WTC11 (cell line): ENCODE measurements at regions not wholly inside any gene's neighbourhood (a gene's known extent, or its start where the extent isn't known, plus 50 kb on each side); places are given as distances from the start of the nearest gene placed in this dataset.

Experiments used
- ATAC-seq: fragments of 200-7000 bp; cut with Tn5 transposase; 2 replicates; pipeline ENCODE4 v1.10.0; 2021; ENCODE audit warnings: mild to moderate bottlenecking, moderate library complexity
- CTCF ChIA-PET: fragments of 300-600 bp; sonication (Branson Sonifier 250); formaldehyde crosslinking; loops from one replicate; lab custom pipeline; 2021; ENCODE audit warnings: antibody characterized with exemption; lab: Charles Lee
- POLR2A ChIA-PET: fragments of 350-600 bp; sonication (Branson Sonifier 250); formaldehyde crosslinking; loops from one replicate; lab custom pipeline; 2021; ENCODE audit warnings: antibody characterized with exemption; lab: Charles Lee
- DNase-seq: peaks from one replicate; pipeline ENCODE4 v3.0.0; 2021; ENCODE audit warnings: low spot score
- H3K27ac Mint-ChIP-seq: 2 replicates; pipeline ENCODE4 v1.8.0; 2021; ENCODE audit warnings: mixed read lengths
- H3K27me3 Mint-ChIP-seq: 2 replicates; pipeline ENCODE4 v1.8.0; 2021; ENCODE audit warnings: low read depth, mild to moderate bottlenecking, moderate library complexity, mixed read lengths
- H3K36me3 Mint-ChIP-seq: 2 replicates; pipeline ENCODE4 v1.8.0; 2021; ENCODE audit warnings: mixed read lengths
- H3K4me1 Mint-ChIP-seq: 2 replicates; pipeline ENCODE4 v1.8.0; 2022; ENCODE audit warnings: mixed read lengths
- H3K4me3 Mint-ChIP-seq: 2 replicates; pipeline ENCODE4 v1.8.0; 2021; ENCODE audit warnings: mild to moderate bottlenecking, moderate library complexity, mixed read lengths
- H3K9me3 Mint-ChIP-seq: 2 replicates; pipeline ENCODE4 v1.8.0; 2021; ENCODE audit warnings: mixed read lengths
- ATF1 ChIP-seq: sonication (generic); formaldehyde crosslinking; IDR thresholded peaks from 2 replicates; pipeline ENCODE4 v1.8.1; 2023; ENCODE audit warnings: mild to moderate bottlenecking, moderate library complexity, missing genetic modification reagents
- CREB1 ChIP-seq: sonication (generic); formaldehyde crosslinking; IDR thresholded peaks from 2 replicates; pipeline ENCODE4 v1.8.0; 2023; ENCODE audit warnings: mild to moderate bottlenecking, missing genetic modification reagents
- CREM ChIP-seq: sonication (generic); formaldehyde crosslinking; IDR thresholded peaks from 2 replicates; pipeline ENCODE4 v1.8.1; 2022; ENCODE audit warnings: mild to moderate bottlenecking, missing genetic modification reagents, moderate library complexity
- KAT7 ChIP-seq: sonication (generic); formaldehyde crosslinking; IDR thresholded peaks from 2 replicates; pipeline ENCODE4 v1.8.1; 2023; ENCODE audit warnings: missing genetic modification reagents, mild to moderate bottlenecking, borderline replicate concordance
- NFYB ChIP-seq: sonication (generic); formaldehyde crosslinking; conservative IDR thresholded peaks from 2 replicates; pipeline ENCODE4 v1.8.0; 2022; ENCODE audit warnings: low read depth, missing genetic modification reagents
- NR1H2 ChIP-seq: sonication (generic); formaldehyde crosslinking; IDR thresholded peaks from 2 replicates; pipeline ENCODE4 v1.9.0; 2021; ENCODE audit warnings: mild to moderate bottlenecking, moderate library complexity, missing genetic modification reagents
- NR3C1 ChIP-seq: sonication (generic); formaldehyde crosslinking; conservative IDR thresholded peaks from 2 replicates; pipeline ENCODE4 v1.8.1; 2023; ENCODE audit warnings: low read depth, mild to moderate bottlenecking, missing genetic modification reagents
- RORB ChIP-seq: fragments of 250-450 bp; sonication (Bioruptor Pico); IDR thresholded peaks from 2 replicates; pipeline ENCODE4 v1.9.0; 2021; ENCODE audit warnings: mild to moderate bottlenecking
- ZNF121 ChIP-seq: sonication (generic); formaldehyde crosslinking; IDR thresholded peaks from 2 replicates; pipeline ENCODE4 v1.8.0; 2023; ENCODE audit warnings: missing genetic modification reagents
- ZNF219 ChIP-seq: sonication (generic); formaldehyde crosslinking; IDR thresholded peaks from 2 replicates; pipeline ENCODE4 v1.8.0; 2023; ENCODE audit warnings: missing genetic modification reagents, mild to moderate bottlenecking, borderline replicate concordance
- ZNF396 ChIP-seq: fragments of 250-450 bp; sonication (Bioruptor Pico); IDR thresholded peaks from 2 replicates; pipeline ENCODE4 v1.8.0; 2021; ENCODE audit warnings: mild to moderate bottlenecking, moderate library complexity, borderline replicate concordance
- ZNF416 ChIP-seq: fragments of 250-450 bp; sonication (Bioruptor Pico); IDR thresholded peaks from 2 replicates; pipeline ENCODE4 v1.9.0; 2021; ENCODE audit warnings: mild to moderate bottlenecking, inconsistent platforms
- ZNF423 ChIP-seq: fragments of 250-450 bp; sonication (Bioruptor Pico); IDR thresholded peaks from 2 replicates; pipeline ENCODE4 v2.1.2; 2022; ENCODE audit warnings: mild to moderate bottlenecking, moderate library complexity
- TF ChIP-seq, protein P1 (sequence below): sonication (generic); formaldehyde crosslinking; conservative IDR thresholded peaks from 2 replicates; pipeline ENCODE4 v1.8.1; 2022; ENCODE audit warnings: mild to moderate bottlenecking, missing genetic modification reagents
- TF ChIP-seq, protein P2 (sequence below): fragments of 250-450 bp; sonication (Bioruptor Pico); IDR thresholded peaks from 2 replicates; pipeline ENCODE4 v1.9.0; 2021; ENCODE audit warnings: mild to moderate bottlenecking
- TF ChIP-seq, protein P3 (sequence below): sonication (generic); formaldehyde crosslinking; IDR thresholded peaks from 2 replicates; pipeline ENCODE4 v1.8.0; 2023; ENCODE audit warnings: missing genetic modification reagents
- TF ChIP-seq, protein P4 (sequence below): sonication (generic); formaldehyde crosslinking; IDR thresholded peaks from 2 replicates; pipeline ENCODE4 v1.8.1; 2022; ENCODE audit warnings: low read depth, mild to moderate bottlenecking, moderate library complexity, missing genetic modification reagents, borderline replicate concordance
- TF ChIP-seq, protein P5 (sequence below): sonication (generic); formaldehyde crosslinking; IDR thresholded peaks from 2 replicates; pipeline ENCODE4 v1.8.0; 2022; ENCODE audit warnings: missing genetic modification reagents
- TF ChIP-seq, protein P6 (sequence below): sonication (generic); formaldehyde crosslinking; IDR thresholded peaks from 2 replicates; pipeline ENCODE4 v1.8.0; 2023; ENCODE audit warnings: missing genetic modification reagents, mild to moderate bottlenecking, borderline replicate concordance
- TF ChIP-seq, protein P7 (sequence below): sonication (generic); formaldehyde crosslinking; IDR thresholded peaks from 2 replicates; pipeline ENCODE4 v1.8.1; 2022; ENCODE audit warnings: mild to moderate bottlenecking, missing genetic modification reagents, moderate library complexity, borderline replicate concordance
- TF ChIP-seq, protein P8 (sequence below): sonication (generic); formaldehyde crosslinking; IDR thresholded peaks from 2 replicates; pipeline ENCODE4 v1.8.1; 2022; ENCODE audit warnings: missing genetic modification reagents, borderline replicate concordance

DNA sequence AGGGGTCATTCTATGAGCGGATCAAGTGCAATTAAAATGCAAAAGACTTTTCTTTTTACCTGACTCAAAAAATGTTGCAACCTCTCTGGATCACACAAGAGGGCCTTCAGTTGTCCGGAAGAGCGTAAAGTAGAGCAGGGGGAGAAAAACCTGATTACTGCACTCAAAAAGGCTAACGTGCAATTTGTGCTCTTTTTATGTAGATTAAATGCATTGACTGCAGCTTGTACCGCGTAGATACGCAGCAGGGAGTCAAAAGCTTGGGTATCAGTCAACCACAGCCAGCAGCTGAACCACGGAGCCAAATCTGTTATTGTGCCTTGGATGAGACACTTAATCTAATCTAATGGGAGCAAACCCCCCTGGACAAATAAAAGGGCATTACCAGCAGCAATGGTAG lies 107.3 kb upstream of the RAI2 start:
- no peaks in the 10 kb centered on the region for H3K27me3 Mint-ChIP-seq
- peaks cover 22% of the 10 kb centered on the region for H3K4me1 Mint-ChIP-seq
- TF ChIP-seq, protein P1, sequence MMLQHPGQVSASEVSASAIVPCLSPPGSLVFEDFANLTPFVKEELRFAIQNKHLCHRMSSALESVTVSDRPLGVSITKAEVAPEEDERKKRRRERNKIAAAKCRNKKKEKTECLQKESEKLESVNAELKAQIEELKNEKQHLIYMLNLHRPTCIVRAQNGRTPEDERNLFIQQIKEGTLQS (CRISPR knock-in tag), result no peak
- TF ChIP-seq, protein P2, sequence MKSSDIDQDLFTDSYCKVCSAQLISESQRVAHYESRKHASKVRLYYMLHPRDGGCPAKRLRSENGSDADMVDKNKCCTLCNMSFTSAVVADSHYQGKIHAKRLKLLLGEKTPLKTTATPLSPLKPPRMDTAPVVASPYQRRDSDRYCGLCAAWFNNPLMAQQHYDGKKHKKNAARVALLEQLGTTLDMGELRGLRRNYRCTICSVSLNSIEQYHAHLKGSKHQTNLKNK, result no peak
- TF ChIP-seq KAT7 (CRISPR knock-in tag) (no peak), ZNF219 (CRISPR knock-in tag) (no peak), ZNF396 (CRISPR knock-in tag) (no peak), CREB1 (CRISPR knock-in tag) (no peak)
- TF ChIP-seq, protein P3, sequence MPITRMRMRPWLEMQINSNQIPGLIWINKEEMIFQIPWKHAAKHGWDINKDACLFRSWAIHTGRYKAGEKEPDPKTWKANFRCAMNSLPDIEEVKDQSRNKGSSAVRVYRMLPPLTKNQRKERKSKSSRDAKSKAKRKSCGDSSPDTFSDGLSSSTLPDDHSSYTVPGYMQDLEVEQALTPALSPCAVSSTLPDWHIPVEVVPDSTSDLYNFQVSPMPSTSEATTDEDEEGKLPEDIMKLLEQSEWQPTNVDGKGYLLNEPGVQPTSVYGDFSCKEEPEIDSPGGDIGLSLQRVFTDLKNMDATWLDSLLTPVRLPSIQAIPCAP (CRISPR knock-in tag), result no peak
- TF ChIP-seq, protein P4, sequence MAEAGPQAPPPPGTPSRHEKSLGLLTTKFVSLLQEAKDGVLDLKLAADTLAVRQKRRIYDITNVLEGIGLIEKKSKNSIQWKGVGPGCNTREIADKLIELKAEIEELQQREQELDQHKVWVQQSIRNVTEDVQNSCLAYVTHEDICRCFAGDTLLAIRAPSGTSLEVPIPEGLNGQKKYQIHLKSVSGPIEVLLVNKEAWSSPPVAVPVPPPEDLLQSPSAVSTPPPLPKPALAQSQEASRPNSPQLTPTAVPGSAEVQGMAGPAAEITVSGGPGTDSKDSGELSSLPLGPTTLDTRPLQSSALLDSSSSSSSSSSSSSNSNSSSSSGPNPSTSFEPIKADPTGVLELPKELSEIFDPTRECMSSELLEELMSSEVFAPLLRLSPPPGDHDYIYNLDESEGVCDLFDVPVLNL (CRISPR knock-in tag), result no peak
- TF ChIP-seq, protein P5, sequence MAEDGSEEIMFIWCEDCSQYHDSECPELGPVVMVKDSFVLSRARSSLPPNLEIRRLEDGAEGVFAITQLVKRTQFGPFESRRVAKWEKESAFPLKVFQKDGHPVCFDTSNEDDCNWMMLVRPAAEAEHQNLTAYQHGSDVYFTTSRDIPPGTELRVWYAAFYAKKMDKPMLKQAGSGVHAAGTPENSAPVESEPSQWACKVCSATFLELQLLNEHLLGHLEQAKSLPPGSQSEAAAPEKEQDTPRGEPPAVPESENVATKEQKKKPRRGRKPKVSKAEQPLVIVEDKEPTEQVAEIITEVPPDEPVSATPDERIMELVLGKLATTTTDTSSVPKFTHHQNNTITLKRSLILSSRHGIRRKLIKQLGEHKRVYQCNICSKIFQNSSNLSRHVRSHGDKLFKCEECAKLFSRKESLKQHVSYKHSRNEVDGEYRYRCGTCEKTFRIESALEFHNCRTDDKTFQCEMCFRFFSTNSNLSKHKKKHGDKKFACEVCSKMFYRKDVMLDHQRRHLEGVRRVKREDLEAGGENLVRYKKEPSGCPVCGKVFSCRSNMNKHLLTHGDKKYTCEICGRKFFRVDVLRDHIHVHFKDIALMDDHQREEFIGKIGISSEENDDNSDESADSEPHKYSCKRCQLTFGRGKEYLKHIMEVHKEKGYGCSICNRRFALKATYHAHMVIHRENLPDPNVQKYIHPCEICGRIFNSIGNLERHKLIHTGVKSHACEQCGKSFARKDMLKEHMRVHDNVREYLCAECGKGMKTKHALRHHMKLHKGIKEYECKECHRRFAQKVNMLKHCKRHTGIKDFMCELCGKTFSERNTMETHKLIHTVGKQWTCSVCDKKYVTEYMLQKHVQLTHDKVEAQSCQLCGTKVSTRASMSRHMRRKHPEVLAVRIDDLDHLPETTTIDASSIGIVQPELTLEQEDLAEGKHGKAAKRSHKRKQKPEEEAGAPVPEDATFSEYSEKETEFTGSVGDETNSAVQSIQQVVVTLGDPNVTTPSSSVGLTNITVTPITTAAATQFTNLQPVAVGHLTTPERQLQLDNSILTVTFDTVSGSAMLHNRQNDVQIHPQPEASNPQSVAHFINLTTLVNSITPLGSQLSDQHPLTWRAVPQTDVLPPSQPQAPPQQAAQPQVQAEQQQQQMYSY (CRISPR knock-in tag), result no peak
- TF ChIP-seq, all 79 proteins: peak for 0
- CTCF ChIA-PET, result interaction anchor here (0.7 to 0.9 kb wide), 3 partner anchors 13 to 180 kb away, joined by 3 read pairs; no protein-coding TSS in a partner anchor
- peak; percentile 34; the same call in 1 of the 2 replicates for ATAC-seq
- no peaks in the 10 kb centered on the region for H3K36me3 Mint-ChIP-seq
- H3K4me3 Mint-ChIP-seq, result peak overlapping the region; percentile 44
- no peak for DNase-seq
- no peak overlapping the region for H3K27ac Mint-ChIP-seq
- POLR2A ChIA-PET, result no interaction called here
- H3K9me3 Mint-ChIP-seq, result no peaks in the 10 kb centered on the region

DNA sequence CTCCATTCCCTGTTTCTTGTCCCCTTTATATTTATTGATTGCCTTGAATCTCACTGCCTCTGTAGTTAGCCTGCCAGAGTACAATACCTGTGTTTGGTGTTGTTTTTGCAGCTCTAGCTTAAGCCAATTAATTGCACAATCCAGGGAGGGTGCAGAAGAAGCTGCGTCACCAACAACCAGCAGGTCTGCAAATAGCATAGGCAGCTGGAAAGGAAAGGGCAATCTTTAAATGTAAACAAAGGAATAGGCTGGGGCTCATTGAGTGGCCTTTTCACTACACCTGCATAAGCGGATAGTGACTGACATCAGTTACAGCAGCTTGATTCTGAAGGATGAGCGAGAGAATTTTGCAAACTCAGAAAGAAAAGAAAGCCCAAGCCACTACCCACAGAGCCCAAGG lies 106.8 kb upstream of the RAI2 start:
- no peaks in the 10 kb centered on the region for H3K36me3 Mint-ChIP-seq
- peak; percentile 55 for ATAC-seq
- POLR2A ChIA-PET, result no interaction called here
- TF ChIP-seq ZNF121 (CRISPR knock-in tag) (no peak), NR3C1 (CRISPR knock-in tag) (no peak), RORB (CRISPR knock-in tag) (no peak), ZNF416 (CRISPR knock-in tag) (no peak), NFYB (CRISPR knock-in tag) (no peak), ZNF423 (CRISPR knock-in tag) (no peak), CREM (CRISPR knock-in tag) (no peak), NR1H2 (CRISPR knock-in tag) (no peak), ATF1 (no peak)
- TF ChIP-seq, protein P6, sequence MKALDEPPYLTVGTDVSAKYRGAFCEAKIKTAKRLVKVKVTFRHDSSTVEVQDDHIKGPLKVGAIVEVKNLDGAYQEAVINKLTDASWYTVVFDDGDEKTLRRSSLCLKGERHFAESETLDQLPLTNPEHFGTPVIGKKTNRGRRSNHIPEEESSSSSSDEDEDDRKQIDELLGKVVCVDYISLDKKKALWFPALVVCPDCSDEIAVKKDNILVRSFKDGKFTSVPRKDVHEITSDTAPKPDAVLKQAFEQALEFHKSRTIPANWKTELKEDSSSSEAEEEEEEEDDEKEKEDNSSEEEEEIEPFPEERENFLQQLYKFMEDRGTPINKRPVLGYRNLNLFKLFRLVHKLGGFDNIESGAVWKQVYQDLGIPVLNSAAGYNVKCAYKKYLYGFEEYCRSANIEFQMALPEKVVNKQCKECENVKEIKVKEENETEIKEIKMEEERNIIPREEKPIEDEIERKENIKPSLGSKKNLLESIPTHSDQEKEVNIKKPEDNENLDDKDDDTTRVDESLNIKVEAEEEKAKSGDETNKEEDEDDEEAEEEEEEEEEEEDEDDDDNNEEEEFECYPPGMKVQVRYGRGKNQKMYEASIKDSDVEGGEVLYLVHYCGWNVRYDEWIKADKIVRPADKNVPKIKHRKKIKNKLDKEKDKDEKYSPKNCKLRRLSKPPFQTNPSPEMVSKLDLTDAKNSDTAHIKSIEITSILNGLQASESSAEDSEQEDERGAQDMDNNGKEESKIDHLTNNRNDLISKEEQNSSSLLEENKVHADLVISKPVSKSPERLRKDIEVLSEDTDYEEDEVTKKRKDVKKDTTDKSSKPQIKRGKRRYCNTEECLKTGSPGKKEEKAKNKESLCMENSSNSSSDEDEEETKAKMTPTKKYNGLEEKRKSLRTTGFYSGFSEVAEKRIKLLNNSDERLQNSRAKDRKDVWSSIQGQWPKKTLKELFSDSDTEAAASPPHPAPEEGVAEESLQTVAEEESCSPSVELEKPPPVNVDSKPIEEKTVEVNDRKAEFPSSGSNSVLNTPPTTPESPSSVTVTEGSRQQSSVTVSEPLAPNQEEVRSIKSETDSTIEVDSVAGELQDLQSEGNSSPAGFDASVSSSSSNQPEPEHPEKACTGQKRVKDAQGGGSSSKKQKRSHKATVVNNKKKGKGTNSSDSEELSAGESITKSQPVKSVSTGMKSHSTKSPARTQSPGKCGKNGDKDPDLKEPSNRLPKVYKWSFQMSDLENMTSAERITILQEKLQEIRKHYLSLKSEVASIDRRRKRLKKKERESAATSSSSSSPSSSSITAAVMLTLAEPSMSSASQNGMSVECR (CRISPR knock-in tag), result no peak
- TF ChIP-seq, protein P2, result no peak
- TF ChIP-seq, protein P7, sequence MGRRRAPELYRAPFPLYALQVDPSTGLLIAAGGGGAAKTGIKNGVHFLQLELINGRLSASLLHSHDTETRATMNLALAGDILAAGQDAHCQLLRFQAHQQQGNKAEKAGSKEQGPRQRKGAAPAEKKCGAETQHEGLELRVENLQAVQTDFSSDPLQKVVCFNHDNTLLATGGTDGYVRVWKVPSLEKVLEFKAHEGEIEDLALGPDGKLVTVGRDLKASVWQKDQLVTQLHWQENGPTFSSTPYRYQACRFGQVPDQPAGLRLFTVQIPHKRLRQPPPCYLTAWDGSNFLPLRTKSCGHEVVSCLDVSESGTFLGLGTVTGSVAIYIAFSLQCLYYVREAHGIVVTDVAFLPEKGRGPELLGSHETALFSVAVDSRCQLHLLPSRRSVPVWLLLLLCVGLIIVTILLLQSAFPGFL (CRISPR knock-in tag), result no peak
- TF ChIP-seq, protein P8, sequence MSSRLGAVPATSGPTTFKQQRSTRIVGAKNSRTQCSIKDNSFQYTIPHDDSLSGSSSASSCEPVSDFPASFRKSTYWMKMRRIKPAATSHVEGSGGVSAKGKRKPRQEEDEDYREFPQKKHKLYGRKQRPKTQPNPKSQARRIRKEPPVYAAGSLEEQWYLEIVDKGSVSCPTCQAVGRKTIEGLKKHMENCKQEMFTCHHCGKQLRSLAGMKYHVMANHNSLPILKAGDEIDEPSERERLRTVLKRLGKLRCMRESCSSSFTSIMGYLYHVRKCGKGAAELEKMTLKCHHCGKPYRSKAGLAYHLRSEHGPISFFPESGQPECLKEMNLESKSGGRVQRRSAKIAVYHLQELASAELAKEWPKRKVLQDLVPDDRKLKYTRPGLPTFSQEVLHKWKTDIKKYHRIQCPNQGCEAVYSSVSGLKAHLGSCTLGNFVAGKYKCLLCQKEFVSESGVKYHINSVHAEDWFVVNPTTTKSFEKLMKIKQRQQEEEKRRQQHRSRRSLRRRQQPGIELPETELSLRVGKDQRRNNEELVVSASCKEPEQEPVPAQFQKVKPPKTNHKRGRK (CRISPR knock-in tag), result no peak
- TF ChIP-seq, all 79 proteins: peak for 0
- DNase-seq, result no peak
- Mint-ChIP-seq H3K4me1 (peaks cover 22% of the 10 kb centered on the region), H3K9me3 (no peaks in the 10 kb centered on the region), H3K27ac (peak overlapping the region; percentile 94; the same call in 1 of the 2 replicates), H3K4me3 (peak overlapping the region; percentile 44), H3K27me3 (no peaks in the 10 kb centered on the region)
- CTCF ChIA-PET, result interaction anchor here (0.7 to 0.9 kb wide), 3 partner anchors 13 to 180 kb away, joined by 3 read pairs; no protein-coding TSS in a partner anchor
